Natural killer cell (primary cell): ENCODE measurements at regions not wholly inside any gene's neighbourhood (a gene's known extent, or its start where the extent isn't known, plus 50 kb on each side); places are given as distances from the start of the nearest gene placed in this dataset.

Experiments
- ATAC-seq, 3 donors: fragments of 150-1000 bp in 2 of 3; fragments of 200-7000 bp in 1 of 3; cut with Tn5 transposase; 1 replicate in 1 of 3; 2 replicates in 2 of 3; pipeline ENCODE4 v1.10.0; 2021; ENCODE audit warnings: mild to moderate bottlenecking in 2 of 3, moderate library complexity in 2 of 3
- DNase-seq, 2 donors: peaks; one replicate each; pipeline versions ENCODE4 v3.0.0 to v3.0.0-alpha.2; 2013 to 2021; ENCODE audit warnings: mixed read lengths in 1 of 2
- H3K27ac ChIP-seq: one replicate; pipeline ENCODE4 v1.5.1; 2013; ENCODE audit warnings: mild to moderate bottlenecking, low read length
- H3K27me3 ChIP-seq: one replicate; pipeline ENCODE4 v1.6.1; 2013; ENCODE audit warnings: low read length; ENCODE audit not compliant: control insufficient read depth, insufficient read depth
- H3K36me3 ChIP-seq: one replicate; pipeline ENCODE4 v1.6.1; 2013; ENCODE audit warnings: low read length; ENCODE audit not compliant: control insufficient read depth, insufficient read depth
- H3K4me1 ChIP-seq: one replicate; pipeline ENCODE4 v1.6.1; 2013; ENCODE audit warnings: low read length; ENCODE audit not compliant: control insufficient read depth, insufficient read depth
- H3K4me3 ChIP-seq: one replicate; pipeline ENCODE4 v1.5.1; 2013; ENCODE audit warnings: low read length
- H3K9me3 ChIP-seq: one replicate; pipeline ENCODE4 v1.6.1; 2013; ENCODE audit warnings: low read length; ENCODE audit not compliant: control insufficient read depth, insufficient read depth
- H3K27ac Mint-ChIP-seq, 2 donors: one replicate each; pipeline ENCODE4 v1.8.0; 2022; ENCODE audit warnings: mild to moderate bottlenecking in 2 of 2, mixed read lengths in 2 of 2, moderate library complexity in 1 of 2
- H3K27me3 Mint-ChIP-seq, 2 donors: one replicate each; pipeline ENCODE4 v1.8.0; 2022; ENCODE audit warnings: low read depth in 2 of 2, mixed read lengths in 2 of 2
- H3K36me3 Mint-ChIP-seq: one replicate; pipeline ENCODE4 v1.8.0; 2022; ENCODE audit warnings: mixed read lengths
- H3K4me1 Mint-ChIP-seq, 2 donors: one replicate each; pipeline ENCODE4 v1.8.0; 2022; ENCODE audit warnings: mixed read lengths in 2 of 2
- H3K4me3 Mint-ChIP-seq: one replicate; pipeline ENCODE4 v1.8.0; 2022; ENCODE audit warnings: mild to moderate bottlenecking, moderate library complexity, mixed read lengths
- H3K9me3 Mint-ChIP-seq, 2 donors: one replicate each; pipeline ENCODE4 v1.8.0; 2022; ENCODE audit warnings: mixed read lengths in 2 of 2
- CTCF ChIP-seq: fragments of 200-600 bp; IDR thresholded peaks from one replicate; pipeline ENCODE4 v1.8.0; 2022; ENCODE audit warnings: antibody characterized with exemption
- WGBS: methylation state at CpG from one replicate; pipeline ENCODE4 v1.1.7; 2013; ENCODE audit warnings: missing lambda C conversion rate; ENCODE audit not compliant: insufficient coverage; 5-methylcytosine and 5-hydroxymethylcytosine counted together
- intact Hi-C: fragments of 100-400 bp; cut with micrococcal nuclease; formaldehyde crosslinking; loops from one replicate; pipeline ENCODE4 v1.14.2; 2022

DNA sequence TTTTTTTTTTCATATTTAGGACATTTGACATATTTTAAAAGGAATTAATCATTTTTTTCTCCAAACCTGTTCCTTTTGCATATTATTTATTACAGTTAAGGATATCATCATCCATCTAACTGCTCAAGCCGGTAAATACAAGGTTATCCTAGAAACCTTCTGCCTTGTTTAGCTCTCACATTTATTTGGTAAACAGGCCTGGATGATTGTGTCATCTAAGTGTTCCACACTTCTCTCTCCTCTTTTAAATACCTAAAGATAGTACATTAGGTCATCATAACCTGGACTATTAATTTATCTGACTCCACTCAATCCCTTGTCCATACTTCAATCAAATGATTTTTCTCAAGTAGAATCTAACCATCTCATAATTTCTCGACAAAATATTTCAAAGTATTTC lies 511.7 kb upstream of the KLHL1 start:
- Histone ChIP-seq H3K27ac (no peak overlapping the region), H3K36me3 (no peaks in the 10 kb centered on the region), H3K4me1 (no peaks in the 10 kb centered on the region), H3K27me3 (no peaks in the 10 kb centered on the region), H3K9me3 (no peaks in the 10 kb centered on the region), H3K4me3 (no peak overlapping the region)
- no peaks in the 10 kb centered on the region for H3K36me3 Mint-ChIP-seq
- no peak for TF ChIP-seq CTCF
- H3K4me3 Mint-ChIP-seq: no peak overlapping the region
- no peaks in the 10 kb centered on the region for H3K27me3 Mint-ChIP-seq
- no peaks in the 10 kb centered on the region for H3K4me1 Mint-ChIP-seq
- ATAC-seq (no peak), DNase-seq (no peak)
- no peak overlapping the region for H3K27ac Mint-ChIP-seq
- 80% methylated on average over 2 of the region's 2 CpGs for WGBS
- intact Hi-C loops: no loop called here
- peaks cover 5 to 6% of the 10 kb centered on the region in 2 donors for H3K9me3 Mint-ChIP-seq

GRCh38 chr13:70616847-70617246 lies 508.6 kb upstream of the KLHL1 start:
- ATAC-seq (no peak), DNase-seq (no peak)
- intact Hi-C loops: no loop called here
- Mint-ChIP-seq H3K27ac (no peak overlapping the region), H3K36me3 (no peaks in the 10 kb centered on the region), H3K27me3 (no peaks in the 10 kb centered on the region), H3K4me3 (no peak overlapping the region), H3K9me3 (peaks cover 5 to 8% of the 10 kb centered on the region in 2 donors), H3K4me1 (no peaks in the 10 kb centered on the region)
- H3K9me3 ChIP-seq: peaks cover 3% of the 10 kb centered on the region
- no peak overlapping the region for H3K27ac ChIP-seq
- no peaks in the 10 kb centered on the region for H3K4me1 ChIP-seq
- H3K36me3 ChIP-seq: no peaks in the 10 kb centered on the region
- no peaks in the 10 kb centered on the region for H3K27me3 ChIP-seq
- TF ChIP-seq CTCF: no peak
- WGBS: 71% methylated on average over 1 of the region's 3 CpGs
- H3K4me3 ChIP-seq: no peak overlapping the region

DNA sequence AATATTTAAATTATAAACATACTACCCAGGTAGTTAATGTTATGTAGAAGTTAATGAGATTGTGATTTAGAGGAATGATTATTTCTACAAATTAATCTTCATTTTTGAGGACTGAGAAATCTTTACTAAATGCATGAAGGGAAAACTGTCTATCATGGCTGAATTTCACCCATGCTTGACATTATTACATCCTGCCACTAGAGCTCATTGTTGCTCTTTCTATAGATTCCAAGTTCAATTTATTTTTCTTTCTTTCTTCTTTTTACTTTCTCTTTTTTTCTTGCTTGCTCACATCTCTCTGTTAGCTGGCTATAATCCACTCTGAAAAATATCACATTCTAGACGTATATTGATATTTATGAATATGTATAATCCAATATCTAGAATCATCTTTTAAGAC lies 505.0 kb upstream of the KLHL1 start:
- no peak for DNase-seq

More for the DNA sequence above, 505.0 kb upstream of the KLHL1 start:
- H3K36me3 Mint-ChIP-seq: no peaks in the 10 kb centered on the region
- no peaks in the 10 kb centered on the region for H3K36me3 ChIP-seq
- H3K27ac ChIP-seq: no peak overlapping the region
- H3K4me1 ChIP-seq: no peaks in the 10 kb centered on the region
- no peaks in the 10 kb centered on the region for H3K27me3 Mint-ChIP-seq
- H3K27me3 ChIP-seq: no peaks in the 10 kb centered on the region
- no peak overlapping the region for H3K27ac Mint-ChIP-seq
- peaks cover 5 to 6% of the 10 kb centered on the region in 2 donors for H3K9me3 Mint-ChIP-seq
- intact Hi-C loops: no loop called here
- no CpG with 5 or more reads among the region's 1 CpG for WGBS
- no peak for ATAC-seq
- no peak for TF ChIP-seq CTCF
- H3K4me3 ChIP-seq: no peak overlapping the region
- H3K4me1 Mint-ChIP-seq: no peaks in the 10 kb centered on the region
- peaks cover 3% of the 10 kb centered on the region for H3K9me3 ChIP-seq
- no peak overlapping the region for H3K4me3 Mint-ChIP-seq
